K562 (cell line): ENCODE measurements at regions not wholly inside any gene's neighbourhood (a gene's known extent, or its start where the extent isn't known, plus 50 kb on each side); places are given as distances from the start of the nearest gene placed in this dataset.

Experiments
- CHCHD3 ChIP-seq: fragments of 250-450 bp; sonication (Bioruptor Pico); IDR thresholded peaks from 2 replicates; pipeline ENCODE4 v2.1.2; 2022; ENCODE audit warnings: mild to moderate bottlenecking
- CHD2 ChIP-seq: IDR thresholded peaks from 2 replicates; pipeline ENCODE4 v1.6.1; 2011; ENCODE audit warnings: low read depth, low read length
- CTCF ChIP-seq, 3 experiments: IDR thresholded peaks in 2 of 3; conservative IDR thresholded peaks in 1 of 3; 2 replicates each; pipeline ENCODE4 v1.5.1; 2011 to 2012; ENCODE audit warnings: low read length in 3 of 3, mild to moderate bottlenecking in 3 of 3, control low read depth in 2 of 3, improper control_type of control experiment in 1 of 3, inconsistent platforms in 1 of 3, low read depth in 1 of 3, mixed read lengths in 1 of 3, moderate library complexity in 1 of 3; ENCODE audit not compliant: insufficient read depth in 2 of 3
- EP300 ChIP-seq: IDR thresholded peaks from 2 replicates; pipeline ENCODE4 v1.6.1; 2012; ENCODE audit warnings: low read length, improper control_type of control experiment
- HDAC1 ChIP-seq, 2 experiments: fragments of 450-650 bp; IDR thresholded peaks; 2 replicates each; pipeline ENCODE4 v1.6.1; 2016 to 2017; ENCODE audit warnings: inconsistent platforms in 1 of 2, mild to moderate bottlenecking in 1 of 2, moderate library complexity in 1 of 2
- HIVEP1 ChIP-seq: fragments of 250-450 bp; sonication (Bioruptor Pico); IDR thresholded peaks from 2 replicates; pipeline ENCODE4 v1.4.0; 2020; ENCODE audit warnings: mild to moderate bottlenecking
- NCOR1 ChIP-seq: fragments of 450-650 bp; IDR thresholded peaks from 2 replicates; pipeline ENCODE4 v1.6.1; 2016; ENCODE audit warnings: mild to moderate bottlenecking, moderate library complexity
- NFRKB ChIP-seq: fragments of 450-650 bp; IDR thresholded peaks from 2 replicates; pipeline ENCODE4 v1.6.1; 2016; ENCODE audit warnings: low read depth
- ZSCAN29 ChIP-seq: fragments of 450-650 bp; IDR thresholded peaks from 2 replicates; pipeline ENCODE4 v1.6.1; 2017

- TF ChIP-seq CHD2 (no peak), HIVEP1 (CRISPR knock-in tag) (no peak), CTCF (IDR thresholded peaks at IDR 0.05 in 2 of 3, conservative IDR thresholded peaks at IDR 0.05 in 1 of 3; ENCODE audit: insufficient read depth in 2 of 3, low read depth in 1 of 3, low read length in 3 of 3) (no peak), NFRKB (no peak), NCOR1 (no peak), CHCHD3 (CRISPR knock-in tag) (no peak), HDAC1 (IDR thresholded peaks at IDR 0.05) (no peak), EP300 (no peak), ZSCAN29 (no peak)
Observed at GRCh38 chr5:162393534-162393933, 326.0 kb downstream of the GABRG2 start.
